ENCODE measurements at regions not wholly inside any gene's neighbourhood (a gene's known extent, or its start where the extent isn't known, plus 50 kb on each side); places are given as distances from the start of the nearest gene placed in this dataset.

DNA sequence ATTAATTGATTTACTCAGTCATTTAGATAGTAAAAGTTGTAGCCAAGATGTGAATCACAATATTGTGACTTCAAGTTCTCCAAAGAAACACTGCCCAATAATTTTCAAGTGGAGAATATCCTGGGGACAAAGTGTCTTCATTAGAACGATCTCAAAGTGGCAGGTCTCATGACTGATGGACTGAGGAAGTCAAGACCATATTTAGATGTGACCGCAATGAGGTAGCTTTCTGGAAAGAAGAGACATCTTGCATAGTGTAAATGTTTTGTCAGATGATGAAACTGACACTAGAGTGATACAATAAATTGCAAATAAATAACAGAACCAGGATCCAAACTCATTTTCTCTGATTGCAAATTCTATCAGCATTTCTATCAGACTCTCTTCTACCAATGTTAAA, 1476.9 kb downstream of the EFNB2 start:
- in situ Hi-C loops (cut with HindIII; ENCODE audit: low sequenced_read_pairs) = no loop called here

DNA sequence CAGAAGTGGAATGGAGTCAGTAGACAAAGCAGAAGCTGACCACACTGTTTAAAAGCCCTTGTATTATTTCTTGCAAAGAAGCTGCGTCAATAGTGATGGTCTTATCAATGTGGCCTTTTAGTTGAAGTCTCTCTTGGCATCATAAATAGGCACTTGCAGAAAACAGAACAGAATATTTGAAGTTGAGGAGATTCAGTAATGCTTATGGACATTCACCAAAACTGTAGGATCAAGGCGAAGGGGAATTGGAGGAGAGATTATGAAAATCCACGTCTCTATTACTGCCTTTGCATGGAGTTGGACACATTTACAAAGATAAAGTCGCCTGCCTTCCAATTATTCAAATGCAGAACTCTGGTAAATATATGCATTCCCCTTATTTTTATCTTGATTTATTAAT, 1482.8 kb downstream of the EFNB2 start:
- in situ Hi-C loops (cut with HindIII; ENCODE audit: low sequenced_read_pairs) = no loop called here

DNA sequence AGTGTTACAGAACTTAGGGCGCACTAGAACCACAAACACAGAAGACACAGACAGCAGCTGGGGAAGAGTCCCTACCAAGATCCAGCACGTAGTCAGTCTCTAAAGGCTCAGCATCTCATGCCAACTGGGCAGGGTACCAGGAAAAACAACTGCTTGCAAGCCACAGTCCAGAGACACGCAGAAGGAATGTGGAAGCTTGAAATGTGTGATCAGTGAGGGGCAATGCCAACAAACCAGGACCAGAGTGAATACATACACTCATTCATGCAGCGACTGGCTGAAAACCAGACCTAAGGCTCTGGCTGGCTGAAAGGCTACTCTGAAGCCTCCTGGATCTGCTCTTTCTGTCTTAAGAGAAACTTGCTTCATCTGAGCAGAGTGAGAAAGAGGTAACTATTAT, 1484.8 kb downstream of the EFNB2 start:
- in situ Hi-C loops (cut with HindIII; ENCODE audit: low sequenced_read_pairs) = no loop called here

GRCh38 chr13:105048677-105049076, 1486.8 kb downstream of the EFNB2 start:
- in situ Hi-C loops (cut with HindIII; ENCODE audit: low sequenced_read_pairs) = no loop called here

DNA sequence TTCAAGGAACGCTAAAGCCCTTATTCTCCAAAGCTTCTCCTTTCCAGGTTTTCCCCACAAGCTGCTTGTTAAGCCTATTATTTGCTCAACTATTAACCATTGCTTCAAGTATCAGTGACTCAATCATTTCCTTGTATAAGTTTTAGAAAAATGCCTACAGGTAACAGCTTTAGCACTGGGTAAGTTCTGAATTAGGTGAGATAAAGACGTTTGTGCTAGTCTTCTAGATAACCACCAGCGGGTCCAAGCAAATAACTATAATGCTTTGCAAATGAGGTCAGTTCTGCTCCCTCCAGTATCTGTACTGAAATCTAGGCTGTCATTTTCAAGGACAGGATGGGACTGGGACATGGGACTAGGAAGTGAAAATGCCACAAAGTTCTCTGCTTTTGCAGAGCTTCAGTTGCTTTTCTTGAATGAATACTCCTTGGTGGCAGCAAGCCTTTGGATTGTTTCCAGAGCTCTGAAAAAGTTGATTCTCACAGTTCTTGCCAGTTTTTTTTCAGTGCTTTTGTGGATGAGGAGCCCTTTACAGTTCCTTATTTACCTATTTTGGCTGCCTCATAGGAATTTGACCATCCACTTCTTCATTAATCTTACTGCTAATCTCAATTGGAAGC, 1487.7 kb downstream of the EFNB2 start:
- in situ Hi-C loops (cut with HindIII; ENCODE audit: low sequenced_read_pairs) = no loop called here

GRCh38 chr13:105037110-105037509, 1498.4 kb downstream of the EFNB2 start:
- in situ Hi-C loops (cut with HindIII; ENCODE audit: low sequenced_read_pairs) = no loop called here

DNA sequence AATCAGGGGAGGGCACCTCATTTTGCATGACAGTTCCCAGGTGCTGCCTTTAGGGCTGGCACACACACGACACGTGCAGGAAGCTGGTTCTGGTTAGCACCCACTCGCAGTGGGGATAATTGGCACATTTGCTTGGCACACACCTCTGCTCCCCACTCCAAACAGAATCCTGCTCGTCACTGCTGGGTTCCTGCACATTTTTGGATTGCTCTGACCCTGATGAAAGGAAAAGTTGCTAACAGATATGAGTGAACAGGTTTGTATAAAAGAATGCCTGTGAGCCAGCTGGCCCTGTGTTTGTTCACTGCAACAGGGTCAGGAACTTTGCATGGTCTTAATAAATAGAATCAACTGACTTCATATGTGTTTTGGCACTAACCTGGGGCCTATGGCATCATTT, 1500.4 kb downstream of the EFNB2 start:
- in situ Hi-C loops (cut with HindIII; ENCODE audit: low sequenced_read_pairs) = no loop called here

GRCh38 chr13:105033999-105034398, 1501.5 kb downstream of the EFNB2 start:
- in situ Hi-C loops (cut with HindIII; ENCODE audit: low sequenced_read_pairs) = no loop called here

DNA sequence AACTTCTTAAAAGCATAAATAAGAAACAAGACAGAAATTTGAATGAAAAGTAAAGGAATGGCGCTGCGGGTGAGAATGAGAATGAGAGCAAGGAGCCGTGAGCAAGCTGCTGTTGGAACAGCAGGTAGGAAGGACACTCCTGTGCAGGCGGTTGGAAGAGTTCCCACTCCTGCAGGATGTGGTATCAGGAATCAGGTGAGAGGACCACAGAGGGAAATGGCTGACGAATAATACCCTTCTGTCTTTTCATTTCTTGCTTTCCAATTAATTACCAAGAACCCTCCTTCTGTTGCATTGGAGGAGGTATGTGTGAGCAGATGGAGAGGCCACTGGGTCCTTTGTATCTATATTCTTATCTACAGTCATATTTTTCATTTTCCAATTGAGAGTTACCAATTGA, 1504.2 kb downstream of the EFNB2 start:
- in situ Hi-C loops (cut with HindIII; ENCODE audit: low sequenced_read_pairs) = no loop called here

DNA sequence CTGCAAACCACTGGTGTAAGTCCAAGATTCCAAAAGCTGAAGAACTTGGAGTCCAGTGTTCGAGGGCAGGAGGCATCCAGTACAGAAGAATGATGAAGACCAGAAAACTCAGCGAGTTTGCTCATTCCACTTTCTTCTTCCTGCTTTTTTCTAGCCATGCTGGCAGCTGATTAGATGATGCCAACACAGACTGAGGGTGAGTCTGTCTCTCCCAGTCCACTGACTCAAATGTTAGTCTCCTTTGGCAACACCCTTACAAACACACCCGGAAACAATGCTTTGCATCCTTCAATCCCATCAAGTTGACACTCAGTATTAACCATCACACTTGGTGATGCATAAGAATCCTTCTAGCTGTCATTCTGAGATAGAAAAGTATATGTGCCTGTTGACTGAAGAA, 1504.6 kb downstream of the EFNB2 start:
- in situ Hi-C loops (cut with HindIII; ENCODE audit: low sequenced_read_pairs) = no loop called here

DNA sequence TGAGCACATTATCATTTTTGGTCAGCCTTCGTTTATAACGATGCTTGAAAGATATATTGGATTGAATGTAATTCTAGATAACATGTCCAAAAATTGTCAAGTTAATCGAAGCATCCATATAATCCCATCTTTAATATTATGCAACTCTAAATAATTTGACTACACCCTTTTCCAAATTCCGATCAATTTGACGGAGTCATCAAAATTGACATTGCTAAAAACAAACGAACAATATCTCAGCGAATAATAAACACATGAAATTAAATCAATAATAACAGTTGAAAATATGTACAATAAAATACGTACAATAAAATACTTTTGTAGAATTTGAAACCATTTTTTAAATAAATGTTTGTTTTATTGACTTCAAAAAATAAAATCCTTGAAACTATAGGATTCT, 1516.4 kb downstream of the EFNB2 start:
- in situ Hi-C loops (cut with HindIII; ENCODE audit: low sequenced_read_pairs) = no loop called here

- in situ Hi-C loops (cut with HindIII; ENCODE audit: low sequenced_read_pairs) = no loop called here
These were observed 1519.2 kb downstream of the EFNB2 start for GRCh38 chr13:105016266-105016665.

- in situ Hi-C loops (cut with HindIII; ENCODE audit: low sequenced_read_pairs) = no loop called here
These were observed 1526.9 kb downstream of the EFNB2 start for GRCh38 chr13:105008604-105009003.

DNA sequence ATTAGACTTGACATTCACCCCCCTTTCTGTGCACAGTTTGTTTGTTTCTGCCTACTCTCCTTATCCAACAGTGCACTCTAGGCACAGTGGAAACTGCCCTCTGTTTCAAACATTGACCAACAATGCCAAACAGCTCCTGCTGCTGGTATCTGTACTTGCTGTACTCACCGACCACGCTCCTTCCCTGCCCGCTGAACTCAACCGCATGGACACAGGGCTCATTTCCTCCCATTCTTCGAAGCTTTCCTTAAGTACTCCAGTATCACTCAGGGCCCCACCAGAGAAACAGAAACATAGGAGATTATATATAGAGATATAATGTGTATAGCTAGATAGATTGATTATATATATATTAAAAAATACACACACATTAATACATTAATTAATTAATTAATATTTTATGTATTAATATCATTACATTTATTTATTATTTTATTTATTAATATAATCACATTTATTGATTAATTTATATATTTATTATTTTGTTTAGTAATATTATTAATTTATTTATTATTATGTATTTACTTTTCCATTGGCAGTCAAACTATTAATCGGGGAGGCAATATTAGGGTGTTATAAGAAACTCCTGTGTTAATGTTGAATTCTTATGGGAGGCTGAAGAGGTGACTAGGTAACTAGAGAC, 1528.2 kb downstream of the EFNB2 start:
- in situ Hi-C loops (cut with HindIII; ENCODE audit: low sequenced_read_pairs) = no loop called here

DNA sequence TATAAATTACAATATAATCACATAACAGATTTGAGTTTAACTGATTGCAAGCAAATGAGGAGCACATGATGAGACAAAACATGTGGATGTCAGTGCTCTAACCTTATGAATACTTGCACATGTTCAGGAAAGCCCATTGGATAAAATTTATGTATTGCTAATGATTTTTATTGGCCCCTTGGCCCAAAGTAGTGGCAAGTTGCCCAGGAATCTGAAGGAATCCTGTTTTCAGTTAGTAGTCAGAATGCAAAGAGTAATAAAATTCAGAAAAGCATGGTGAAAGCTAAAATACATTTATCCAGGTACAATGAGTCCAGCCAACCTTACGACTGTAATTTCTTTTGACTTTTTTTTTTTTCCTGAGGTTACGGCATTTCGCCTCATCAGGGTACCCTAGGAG, 1539.4 kb downstream of the EFNB2 start:
- in situ Hi-C loops (cut with HindIII; ENCODE audit: low sequenced_read_pairs) = no loop called here

DNA sequence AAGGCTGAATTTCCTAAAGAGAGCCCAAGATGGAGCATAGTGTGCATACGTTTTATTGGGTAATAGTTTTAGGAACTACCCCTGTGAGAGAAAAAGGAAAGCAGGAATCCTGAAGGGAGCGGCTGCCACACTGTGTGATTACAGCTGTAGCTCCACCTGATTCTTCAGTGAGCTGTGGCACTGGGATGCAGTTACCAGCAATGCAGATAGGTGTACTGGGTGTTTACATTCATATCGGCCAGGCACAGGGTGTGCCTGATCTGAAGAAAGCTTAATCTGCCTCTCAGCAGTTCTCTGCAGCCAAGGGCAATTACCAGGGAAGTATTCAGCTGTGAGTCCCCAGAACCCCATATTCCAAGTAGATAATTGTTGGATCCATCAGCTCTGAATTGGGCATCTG, 1541.8 kb downstream of the EFNB2 start:
- in situ Hi-C loops (cut with HindIII; ENCODE audit: low sequenced_read_pairs) = no loop called here

- in situ Hi-C loops (cut with HindIII; ENCODE audit: low sequenced_read_pairs) = no loop called here
These were observed 1547.8 kb downstream of the EFNB2 start for GRCh38 chr13:104987621-104988020.

DNA sequence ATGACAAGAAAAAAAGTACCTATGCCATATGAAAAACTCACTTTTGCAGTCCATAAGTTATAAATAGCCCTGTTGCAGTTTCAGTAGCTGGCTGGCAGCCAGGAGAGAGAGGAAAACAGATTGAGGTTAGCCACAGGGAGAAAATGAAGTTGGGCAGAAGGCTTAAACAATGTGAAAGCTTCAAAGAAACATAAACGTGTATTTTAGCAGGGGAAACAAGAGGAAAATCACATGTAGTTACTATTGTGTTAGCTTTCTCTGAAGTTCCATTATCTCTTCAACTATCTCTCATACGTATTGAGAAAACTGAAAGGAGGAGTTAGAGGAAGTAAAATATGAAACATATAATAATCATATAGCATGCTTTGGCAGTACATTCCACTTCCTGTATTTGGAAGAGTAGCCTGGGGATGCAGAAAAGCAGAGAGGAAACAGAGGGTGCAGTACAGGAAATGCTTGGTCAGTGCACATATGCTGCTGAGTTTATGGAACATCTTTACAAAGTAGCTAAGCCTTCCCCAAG, 1551.1 kb downstream of the EFNB2 start:
- in situ Hi-C loops (cut with HindIII; ENCODE audit: low sequenced_read_pairs) = loop anchor here (5.0 kb wide), 1 partner anchor 52 kb away; no protein-coding TSS in a partner anchor

- in situ Hi-C loops (cut with HindIII; ENCODE audit: low sequenced_read_pairs) = loop anchor here (5.0 kb wide), 1 partner anchor 51 kb away; no protein-coding TSS in a partner anchor
These were observed 1551.9 kb downstream of the EFNB2 start for GRCh38 chr13:104983601-104984000.

- in situ Hi-C loops (cut with HindIII; ENCODE audit: low sequenced_read_pairs) = loop anchor here (5.0 kb wide), 1 partner anchor 48 kb away; no protein-coding TSS in a partner anchor
These were observed 1554.9 kb downstream of the EFNB2 start for GRCh38 chr13:104980586-104980985.

- in situ Hi-C loops (cut with HindIII; ENCODE audit: low sequenced_read_pairs) = loop anchor here (5.0 kb wide), 1 partner anchor 47 kb away; no protein-coding TSS in a partner anchor
These were observed 1556.0 kb downstream of the EFNB2 start for GRCh38 chr13:104979281-104980030.

DNA sequence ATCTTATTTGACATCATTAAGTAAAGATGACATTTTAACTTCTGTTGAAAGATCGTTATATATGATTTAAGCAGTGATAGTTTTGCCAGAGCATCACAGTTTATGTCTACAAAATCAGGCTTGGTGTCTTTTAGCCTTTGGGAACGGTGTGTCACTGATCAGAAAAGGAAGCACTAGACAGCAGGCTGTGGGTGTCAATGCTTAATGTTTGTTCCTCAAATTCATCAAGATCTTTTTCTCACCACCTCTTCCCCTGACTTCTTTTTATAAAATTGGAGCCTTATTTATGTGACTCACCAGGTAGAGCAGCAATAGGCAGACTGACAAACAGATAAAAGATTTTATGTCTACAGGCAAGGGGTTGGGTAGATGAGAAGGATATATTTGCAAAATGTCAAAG, 1558.5 kb downstream of the EFNB2 start:
- in situ Hi-C loops (cut with HindIII; ENCODE audit: low sequenced_read_pairs) = no loop called here
